ENCODE measurements at regions not wholly inside any gene's neighbourhood (a gene's known extent, or its start where the extent isn't known, plus 50 kb on each side); places are given as distances from the start of the nearest gene placed in this dataset.
"Not testable (repeated sequence)": the region's sequence is repeated elsewhere in the genome, so short reads cannot be mapped to it uniquely, and the experiment has no call there.

GRCh38 chr6:119929121-119929520, 579.6 kb upstream of the MAN1A1 start:
- no peak for DNase-seq
- H3K4me3 ChIP-seq (ENCODE audit: low read depth in 2 of 2, low read length in 1 of 2): no peak overlapping the region
- no peaks in the 10 kb centered on the region for H3K9me3 ChIP-seq
- H3K36me3 ChIP-seq (replicated peaks in 1 of 2; ENCODE audit: control insufficient read depth in 1 of 2, insufficient read depth in 2 of 2, low read length in 1 of 2): no peaks in the 10 kb centered on the region
- TF ChIP-seq USF2 (IDR thresholded peaks at IDR 0.05; ENCODE audit: borderline replicate concordance, low read depth, low read length) (no peak), EZH2phosphoT487 (IDR thresholded peaks at IDR 0.05; ENCODE audit: borderline replicate concordance, low read depth) (no peak), REST (IDR thresholded peaks at IDR 0.05; ENCODE audit: low read depth, low read length) (no peak), JUND (IDR thresholded peaks at IDR 0.05) (no peak), SMC3 (IDR thresholded peaks at IDR 0.05; ENCODE audit: low read depth, low read length) (no peak), TEAD4 (IDR thresholded peaks at IDR 0.05; ENCODE audit: borderline replicate concordance, insufficient read depth) (no peak), CHD2 (IDR thresholded peaks at IDR 0.05; ENCODE audit: low read length, partially characterized antibody) (no peak), EP300 (IDR thresholded peaks at IDR 0.05; ENCODE audit: borderline replicate concordance in 1 of 2, low read depth in 1 of 2, low read length in 1 of 2) (no peak), FOXM1 (IDR thresholded peaks at IDR 0.05; ENCODE audit: low read depth) (no peak), SIN3A (IDR thresholded peaks at IDR 0.05; ENCODE audit: borderline replicate concordance, low read depth, low read length) (no peak)
- TF ChIP-seq, protein P1, sequence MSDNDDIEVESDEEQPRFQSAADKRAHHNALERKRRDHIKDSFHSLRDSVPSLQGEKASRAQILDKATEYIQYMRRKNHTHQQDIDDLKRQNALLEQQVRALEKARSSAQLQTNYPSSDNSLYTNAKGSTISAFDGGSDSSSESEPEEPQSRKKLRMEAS (IDR thresholded peaks at IDR 0.05; ENCODE audit: low read depth): no peak
- no peak overlapping the region for H2AFZ ChIP-seq (ENCODE audit: low read depth)
- no peak overlapping the region for H3K9ac ChIP-seq
- H3K4me1 ChIP-seq (ENCODE audit: control insufficient read depth in 1 of 2, insufficient read depth in 2 of 2, low read depth in 1 of 2, low read length in 1 of 2): no peaks in the 10 kb centered on the region
- H4K20me1 ChIP-seq (ENCODE audit: insufficient read depth): no peaks in the 10 kb centered on the region
- H3K4me2 ChIP-seq: no peak overlapping the region
- CTCF ChIA-PET: interaction anchor here (0.5 to 0.6 kb wide), 2 partner anchors 55 to 90 kb away, joined by 3 read pairs; no protein-coding TSS in a partner anchor
- H3K27ac ChIP-seq (ENCODE audit: low read depth in 2 of 2, low read length in 1 of 2): no peak overlapping the region
- H3F3A ChIP-seq (replicated peaks; ENCODE audit: insufficient read depth): no peaks in the 10 kb centered on the region
- H3K79me2 ChIP-seq (ENCODE audit: insufficient read depth): no peaks in the 10 kb centered on the region
- H3K9me2 ChIP-seq: no peaks in the 10 kb centered on the region
- POLR2A ChIA-PET: no interaction called here
- no peaks in the 10 kb centered on the region for H3K27me3 ChIP-seq (ENCODE audit: insufficient read depth)
- 14% methylated on average over 2 of the region's 2 CpGs for WGBS (ENCODE audit: low lambda C conversion rate)

- H3K9ac ChIP-seq; H3K4me1 ChIP-seq (ENCODE audit: control insufficient read depth in 1 of 2, insufficient read depth in 2 of 2, low read depth in 1 of 2, low read length in 1 of 2); POLR2A ChIA-PET; H3K4me3 ChIP-seq (ENCODE audit: low read depth in 2 of 2, low read length in 1 of 2); H4K20me1 ChIP-seq (ENCODE audit: insufficient read depth); H2AFZ ChIP-seq (ENCODE audit: low read depth); H3K27ac ChIP-seq (ENCODE audit: low read depth in 2 of 2, low read length in 1 of 2); DNase-seq; H3F3A ChIP-seq (replicated peaks; ENCODE audit: insufficient read depth); H3K79me2 ChIP-seq (ENCODE audit: insufficient read depth); H3K4me2 ChIP-seq; H3K9me2 ChIP-seq; H3K27me3 ChIP-seq (ENCODE audit: insufficient read depth); H3K36me3 ChIP-seq (replicated peaks in 1 of 2; ENCODE audit: control insufficient read depth in 1 of 2, insufficient read depth in 2 of 2, low read length in 1 of 2); CTCF ChIA-PET: not testable (repeated sequence)
- 57% methylated on average over 1 of the region's 3 CpGs for WGBS (ENCODE audit: low lambda C conversion rate)
- H3K9me3 ChIP-seq: peaks cover 21% of the 10 kb centered on the region; the same call in 1 of the 2 replicates
Measured at GRCh38 chr6:119924888-119925287, 575.3 kb upstream of the MAN1A1 start.
